ENCODE measurements at regions not wholly inside any gene's neighbourhood (a gene's known extent, or its start where the extent isn't known, plus 50 kb on each side); places are given as distances from the start of the nearest gene placed in this dataset.

GRCh38 chr20:46831633-46832011 is 63.0 kb upstream of the EYA2 start:
- H3K36me3 ChIP-seq (ENCODE audit: control insufficient read depth, insufficient read depth, low read length): no peaks in the 10 kb centered on the region

DNA sequence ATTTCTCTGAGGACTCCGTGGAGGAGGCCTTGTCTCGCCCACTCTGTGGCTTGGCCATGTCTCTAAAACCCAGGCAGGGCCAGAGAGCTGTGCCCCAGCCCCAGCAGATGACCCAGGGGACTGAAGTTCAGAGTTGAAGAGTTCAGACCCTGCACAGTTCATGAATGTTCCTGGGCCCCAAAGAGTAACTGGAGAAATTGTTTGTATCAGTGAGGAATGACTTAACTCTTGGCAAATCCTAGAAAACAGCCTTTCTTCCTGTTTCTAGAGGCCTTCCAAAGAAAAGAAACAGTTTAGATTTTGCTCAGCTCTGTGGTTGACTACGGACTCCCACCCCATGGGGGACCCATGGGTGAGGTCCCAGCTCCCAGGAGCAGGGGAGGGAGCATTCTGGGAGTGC is 62.1 kb upstream of the EYA2 start:
- H3K36me3 ChIP-seq (ENCODE audit: control insufficient read depth, insufficient read depth, low read length): no peaks in the 10 kb centered on the region
- ATAC-seq (no peak), DNase-seq (no peak)
- Mint-ChIP-seq H3K4me3 (no peak overlapping the region), H3K27ac (no peak overlapping the region), H3K27me3 (ENCODE audit: low read depth in 2 of 2) (peaks cover 20 to 21% of the 10 kb centered on the region in 2 donors), H3K9me3 (no peaks in the 10 kb centered on the region), H3K36me3 (no peaks in the 10 kb centered on the region), H3K4me1 (no peaks in the 10 kb centered on the region)
- intact Hi-C loops (cut with micrococcal nuclease): no loop called here
- no peak overlapping the region for H3K4me3 ChIP-seq (ENCODE audit: low read length)
- no peak overlapping the region for H3K27ac ChIP-seq (ENCODE audit: low read length)
- TF ChIP-seq, protein P1, sequence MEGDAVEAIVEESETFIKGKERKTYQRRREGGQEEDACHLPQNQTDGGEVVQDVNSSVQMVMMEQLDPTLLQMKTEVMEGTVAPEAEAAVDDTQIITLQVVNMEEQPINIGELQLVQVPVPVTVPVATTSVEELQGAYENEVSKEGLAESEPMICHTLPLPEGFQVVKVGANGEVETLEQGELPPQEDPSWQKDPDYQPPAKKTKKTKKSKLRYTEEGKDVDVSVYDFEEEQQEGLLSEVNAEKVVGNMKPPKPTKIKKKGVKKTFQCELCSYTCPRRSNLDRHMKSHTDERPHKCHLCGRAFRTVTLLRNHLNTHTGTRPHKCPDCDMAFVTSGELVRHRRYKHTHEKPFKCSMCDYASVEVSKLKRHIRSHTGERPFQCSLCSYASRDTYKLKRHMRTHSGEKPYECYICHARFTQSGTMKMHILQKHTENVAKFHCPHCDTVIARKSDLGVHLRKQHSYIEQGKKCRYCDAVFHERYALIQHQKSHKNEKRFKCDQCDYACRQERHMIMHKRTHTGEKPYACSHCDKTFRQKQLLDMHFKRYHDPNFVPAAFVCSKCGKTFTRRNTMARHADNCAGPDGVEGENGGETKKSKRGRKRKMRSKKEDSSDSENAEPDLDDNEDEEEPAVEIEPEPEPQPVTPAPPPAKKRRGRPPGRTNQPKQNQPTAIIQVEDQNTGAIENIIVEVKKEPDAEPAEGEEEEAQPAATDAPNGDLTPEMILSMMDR (IDR thresholded peaks at IDR 0.05): no peak
- 72% methylated on average over 3 of the region's 3 CpGs for WGBS (ENCODE audit: insufficient coverage)
- peaks cover 3% of the 10 kb centered on the region for H3K27me3 ChIP-seq (ENCODE audit: control insufficient read depth, insufficient read depth, low read length)
- H3K4me1 ChIP-seq (ENCODE audit: control insufficient read depth, insufficient read depth, low read length): no peaks in the 10 kb centered on the region
- no peaks in the 10 kb centered on the region for H3K9me3 ChIP-seq (ENCODE audit: control insufficient read depth, insufficient read depth, low read length)

More at GRCh38 chr20:46831633-46832011, 63.0 kb upstream of the EYA2 start:
- no peaks in the 10 kb centered on the region for H3K9me3 Mint-ChIP-seq
- no peaks in the 10 kb centered on the region for H3K36me3 Mint-ChIP-seq
- Histone ChIP-seq H3K4me1 (ENCODE audit: control insufficient read depth, insufficient read depth, low read length) (no peaks in the 10 kb centered on the region), H3K27ac (ENCODE audit: low read length) (no peak overlapping the region), H3K9me3 (ENCODE audit: control insufficient read depth, insufficient read depth, low read length) (no peaks in the 10 kb centered on the region), H3K27me3 (ENCODE audit: control insufficient read depth, insufficient read depth, low read length) (peaks cover 3% of the 10 kb centered on the region), H3K4me3 (ENCODE audit: low read length) (no peak overlapping the region)
- no peak overlapping the region for H3K4me3 Mint-ChIP-seq
- DNase-seq (no peak), ATAC-seq (no peak)
- WGBS (ENCODE audit: insufficient coverage): 77% methylated on average over 2 of the region's 2 CpGs
- intact Hi-C loops (cut with micrococcal nuclease): no loop called here
- peaks cover 16 to 23% of the 10 kb centered on the region in 2 donors for H3K27me3 Mint-ChIP-seq (ENCODE audit: low read depth in 2 of 2)
- H3K4me1 Mint-ChIP-seq: no peaks in the 10 kb centered on the region
- TF ChIP-seq, protein P1 (IDR thresholded peaks at IDR 0.05): no peak
- no peak overlapping the region for H3K27ac Mint-ChIP-seq

DNA sequence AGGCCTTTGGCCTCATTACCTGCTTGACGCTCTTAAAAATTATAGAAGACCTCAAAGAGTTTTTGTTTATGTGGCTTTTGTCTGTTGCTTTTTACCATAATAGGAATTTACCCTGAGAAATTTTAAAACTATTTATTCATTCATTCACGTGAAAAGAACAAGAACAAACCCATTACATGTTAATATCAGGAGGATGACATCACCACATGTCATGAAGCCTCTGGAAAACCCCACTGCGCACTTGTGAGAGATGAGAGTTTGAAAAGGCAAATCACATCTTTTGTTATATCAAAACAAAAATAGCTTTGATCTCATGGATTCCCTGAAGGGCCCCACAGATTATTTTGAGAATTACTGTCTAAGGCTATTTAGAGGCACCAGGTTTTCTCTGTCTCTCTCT is 61.3 kb upstream of the EYA2 start:
- no peaks in the 10 kb centered on the region for H3K4me1 Mint-ChIP-seq
- no peaks in the 10 kb centered on the region for H3K9me3 Mint-ChIP-seq
- H3K36me3 Mint-ChIP-seq: no peaks in the 10 kb centered on the region
- Histone ChIP-seq H3K4me1 (ENCODE audit: control insufficient read depth, insufficient read depth, low read length) (no peaks in the 10 kb centered on the region), H3K36me3 (ENCODE audit: control insufficient read depth, insufficient read depth, low read length) (no peaks in the 10 kb centered on the region), H3K27ac (ENCODE audit: low read length) (no peak overlapping the region), H3K27me3 (ENCODE audit: control insufficient read depth, insufficient read depth, low read length) (peaks cover under 1% of the 10 kb centered on the region), H3K9me3 (ENCODE audit: control insufficient read depth, insufficient read depth, low read length) (no peaks in the 10 kb centered on the region), H3K4me3 (ENCODE audit: low read length) (no peak overlapping the region)
- H3K27ac Mint-ChIP-seq: no peak overlapping the region
- intact Hi-C loops (cut with micrococcal nuclease): no loop called here
- ATAC-seq (no peak), DNase-seq (no peak)
- 67% methylated on average over 1 of the region's 3 CpGs for WGBS (ENCODE audit: insufficient coverage)
- H3K4me3 Mint-ChIP-seq: no peak overlapping the region
- TF ChIP-seq, protein P1 (IDR thresholded peaks at IDR 0.05): no peak
- peaks cover 12 to 18% of the 10 kb centered on the region in 2 donors for H3K27me3 Mint-ChIP-seq (ENCODE audit: low read depth in 2 of 2)

DNA sequence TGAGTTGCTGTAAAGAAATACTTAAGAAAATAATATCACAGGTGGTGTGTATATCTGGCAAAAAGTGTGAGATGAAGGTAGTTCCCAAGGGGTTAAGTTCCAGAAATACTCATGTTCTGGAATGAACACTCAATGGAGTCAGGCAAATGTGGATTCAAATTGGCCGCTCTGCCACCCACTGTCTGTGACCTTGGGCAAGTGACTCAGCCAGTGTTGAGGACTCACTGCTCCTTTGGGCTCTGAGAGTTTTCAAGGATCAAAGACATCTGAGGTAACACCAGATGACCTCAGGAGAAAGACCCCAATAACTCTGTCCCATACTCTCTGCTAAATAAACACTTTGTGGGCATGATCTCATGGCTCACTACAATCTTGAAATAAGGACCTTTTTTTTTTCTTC is 59.2 kb upstream of the EYA2 start:
- no peaks in the 10 kb centered on the region for H3K4me1 ChIP-seq (ENCODE audit: control insufficient read depth, insufficient read depth, low read length)
- Mint-ChIP-seq H3K4me3 (no peak overlapping the region), H3K9me3 (no peaks in the 10 kb centered on the region), H3K27ac (no peak overlapping the region), H3K36me3 (no peaks in the 10 kb centered on the region), H3K27me3 (ENCODE audit: low read depth in 2 of 2) (peaks cover 9 to 25% of the 10 kb centered on the region in 2 donors), H3K4me1 (no peaks in the 10 kb centered on the region)
- H3K9me3 ChIP-seq (ENCODE audit: control insufficient read depth, insufficient read depth, low read length): no peaks in the 10 kb centered on the region
- H3K36me3 ChIP-seq (ENCODE audit: control insufficient read depth, insufficient read depth, low read length): no peaks in the 10 kb centered on the region
- no peak overlapping the region for H3K27ac ChIP-seq (ENCODE audit: low read length)
- H3K27me3 ChIP-seq (ENCODE audit: control insufficient read depth, insufficient read depth, low read length): no peaks in the 10 kb centered on the region
- intact Hi-C loops (cut with micrococcal nuclease): no loop called here
- ATAC-seq (no peak), DNase-seq (no peak)
- TF ChIP-seq, protein P1 (IDR thresholded peaks at IDR 0.05): no peak
- WGBS (ENCODE audit: insufficient coverage): 91% methylated on average over 1 of the region's 1 CpG
- H3K4me3 ChIP-seq (ENCODE audit: low read length): no peak overlapping the region
